ENCODE measurements at regions not wholly inside any gene's neighbourhood (a gene's known extent, or its start where the extent isn't known, plus 50 kb on each side); places are given as distances from the start of the nearest gene placed in this dataset.
A peak's percentile ranks its signal among the peaks of the same experiment; 100 is the strongest.

GRCh38 chr14:99329711-99330315 lies 57.8 kb upstream of the BCL11B start:
- no peaks in the 10 kb centered on the region for H3K27me3 ChIP-seq
- no peak overlapping the region for H3K4me2 ChIP-seq
- H3K9me3 Mint-ChIP-seq, result no peaks in the 10 kb centered on the region
- no peaks in the 10 kb centered on the region for H3K36me3 ChIP-seq
- H3K27ac Mint-ChIP-seq, result no peak overlapping the region
- no peaks in the 10 kb centered on the region for H3K9me3 ChIP-seq (ENCODE audit: low read depth)
- no peaks in the 10 kb centered on the region for H3K4me1 ChIP-seq
- no peak overlapping the region for H3K4me3 Mint-ChIP-seq
- no peak for DNase-seq (ENCODE audit: low spot score)
- no peak overlapping the region for H3K27ac ChIP-seq
- TF ChIP-seq CTCF (IDR thresholded peaks at IDR 0.05) (no peak), EZH2 (IDR thresholded peaks at IDR 0.05) (no peak), EZH2phosphoT487 (IDR thresholded peaks at IDR 0.05) (no peak)
- no peaks in the 10 kb centered on the region for H3K79me2 ChIP-seq (ENCODE audit: low read depth)
- peaks cover 14% of the 10 kb centered on the region for H3K27me3 Mint-ChIP-seq (ENCODE audit: insufficient read depth, low read depth)
- H2AFZ ChIP-seq (replicated peaks), result no peak overlapping the region
- no peaks in the 10 kb centered on the region for H3K36me3 Mint-ChIP-seq
- no peak overlapping the region for H3K4me3 ChIP-seq
- H3K4me1 Mint-ChIP-seq, result peaks cover 12% of the 10 kb centered on the region
- H3K9ac ChIP-seq, result no peak overlapping the region
- no peaks in the 10 kb centered on the region for H4K20me1 ChIP-seq (ENCODE audit: low read depth)
- H3F3A ChIP-seq (ENCODE audit: low read depth), result no peaks in the 10 kb centered on the region

- H3K27me3 Mint-ChIP-seq (ENCODE audit: insufficient read depth, low read depth), result peaks cover 18% of the 10 kb centered on the region
These were observed 55.7 kb upstream of the BCL11B start for GRCh38 chr14:99327458-99328250.

GRCh38 chr14:99327050-99327449 lies 55.1 kb upstream of the BCL11B start:
- no peaks in the 10 kb centered on the region for H3K4me1 ChIP-seq
- no peaks in the 10 kb centered on the region for H3K79me2 ChIP-seq (ENCODE audit: low read depth)
- Mint-ChIP-seq H3K27ac (no peak overlapping the region), H3K4me3 (no peak overlapping the region), H3K4me1 (peaks cover 12% of the 10 kb centered on the region), H3K9me3 (no peaks in the 10 kb centered on the region), H3K27me3 (ENCODE audit: insufficient read depth, low read depth) (peaks cover 18% of the 10 kb centered on the region), H3K36me3 (no peaks in the 10 kb centered on the region)
- H3F3A ChIP-seq (ENCODE audit: low read depth), result no peaks in the 10 kb centered on the region
- no peak overlapping the region for H2AFZ ChIP-seq (replicated peaks)
- no peak overlapping the region for H3K4me2 ChIP-seq
- no peaks in the 10 kb centered on the region for H3K9me3 ChIP-seq (ENCODE audit: low read depth)
- TF ChIP-seq CTCF (IDR thresholded peaks at IDR 0.05) (peak; percentile 13), EZH2phosphoT487 (IDR thresholded peaks at IDR 0.05) (no peak)
- H3K36me3 ChIP-seq, result no peaks in the 10 kb centered on the region
- no peak overlapping the region for H3K27ac ChIP-seq
- no peaks in the 10 kb centered on the region for H4K20me1 ChIP-seq (ENCODE audit: low read depth)
- no peaks in the 10 kb centered on the region for H3K27me3 ChIP-seq
- H3K9ac ChIP-seq, result no peak overlapping the region
- H3K4me3 ChIP-seq, result no peak overlapping the region
- no peak for DNase-seq (ENCODE audit: low spot score)

More at GRCh38 chr14:99327458-99328250, 55.7 kb upstream of the BCL11B start:
- Histone ChIP-seq H3K4me2 (no peak overlapping the region), H3K4me3 (no peak overlapping the region), H4K20me1 (ENCODE audit: low read depth) (no peaks in the 10 kb centered on the region), H3K79me2 (ENCODE audit: low read depth) (no peaks in the 10 kb centered on the region), H3F3A (ENCODE audit: low read depth) (no peaks in the 10 kb centered on the region), H3K27ac (no peak overlapping the region), H3K36me3 (no peaks in the 10 kb centered on the region), H3K9ac (no peak overlapping the region), H2AFZ (replicated peaks) (no peak overlapping the region), H3K9me3 (ENCODE audit: low read depth) (no peaks in the 10 kb centered on the region), H3K4me1 (no peaks in the 10 kb centered on the region), H3K27me3 (no peaks in the 10 kb centered on the region)
- Mint-ChIP-seq H3K36me3 (no peaks in the 10 kb centered on the region), H3K27ac (no peak overlapping the region), H3K4me1 (peaks cover 12% of the 10 kb centered on the region), H3K9me3 (no peaks in the 10 kb centered on the region), H3K4me3 (no peak overlapping the region)
- DNase-seq (ENCODE audit: low spot score), result no peak
- no peak for TF ChIP-seq CTCF (IDR thresholded peaks at IDR 0.05)
- TF ChIP-seq EZH2phosphoT487 (IDR thresholded peaks at IDR 0.05), result no peak
- no peak for TF ChIP-seq EZH2 (IDR thresholded peaks at IDR 0.05)

All from neural progenitor cell (in vitro differentiated cells).